ENCODE measurements at regions not wholly inside any gene's neighbourhood (a gene's known extent, or its start where the extent isn't known, plus 50 kb on each side); places are given as distances from the start of the nearest gene placed in this dataset.

DNA sequence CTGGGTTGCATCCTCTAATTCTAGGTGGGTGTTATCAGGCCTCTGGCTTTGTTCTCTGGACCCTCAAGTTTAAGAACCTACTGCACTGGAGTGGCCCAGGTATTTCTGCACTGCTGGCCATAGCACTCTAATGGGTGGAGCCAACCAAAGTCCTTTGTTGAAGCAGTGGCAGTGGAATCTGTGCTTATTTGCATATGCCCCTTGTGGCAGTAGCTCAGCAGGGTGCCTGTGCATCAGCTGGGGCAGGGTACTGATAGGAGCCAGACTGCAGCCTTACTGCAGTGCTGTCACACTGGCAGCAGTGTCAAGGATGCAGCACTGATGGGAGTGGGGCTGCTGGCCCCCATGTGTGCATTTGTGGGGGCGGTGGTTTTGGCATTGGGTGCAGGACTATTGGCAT lies 660.6 kb downstream of the LRRIQ3 start:
- Histone ChIP-seq H3K27me3 (ENCODE audit: insufficient read depth, low read length, poor library complexity) (no peaks in the 10 kb centered on the region), H3K9ac (ENCODE audit: low read depth, low read length) (no peak overlapping the region), H2AFZ (ENCODE audit: low read depth, low read length) (no peak overlapping the region), H3K4me3 (ENCODE audit: low read depth in 1 of 2, low read length in 2 of 2) (no peak overlapping the region), H3K4me2 (ENCODE audit: insufficient read depth, low read length) (no peak overlapping the region), H3K36me3 (ENCODE audit: insufficient read depth, low read length) (no peaks in the 10 kb centered on the region), H3K27ac (ENCODE audit: low read length) (no peak overlapping the region), H4K20me1 (ENCODE audit: insufficient read depth, low read length) (no peaks in the 10 kb centered on the region), H3K9me3 (ENCODE audit: insufficient read depth, low read length, severe bottlenecking) (no peaks in the 10 kb centered on the region), H3K79me2 (ENCODE audit: insufficient read depth, low read length) (no peaks in the 10 kb centered on the region), H3K4me1 (ENCODE audit: insufficient read depth, low read length) (no peaks in the 10 kb centered on the region)
- DNase-seq = no peak
- ATAC-seq (ENCODE audit: insufficient read depth, low read depth) = no peak
- no peak for TF ChIP-seq EZH2 (IDR thresholded peaks at IDR 0.05; ENCODE audit: borderline replicate concordance, low read depth, low read length, severe bottlenecking)
- TF ChIP-seq, protein P1, sequence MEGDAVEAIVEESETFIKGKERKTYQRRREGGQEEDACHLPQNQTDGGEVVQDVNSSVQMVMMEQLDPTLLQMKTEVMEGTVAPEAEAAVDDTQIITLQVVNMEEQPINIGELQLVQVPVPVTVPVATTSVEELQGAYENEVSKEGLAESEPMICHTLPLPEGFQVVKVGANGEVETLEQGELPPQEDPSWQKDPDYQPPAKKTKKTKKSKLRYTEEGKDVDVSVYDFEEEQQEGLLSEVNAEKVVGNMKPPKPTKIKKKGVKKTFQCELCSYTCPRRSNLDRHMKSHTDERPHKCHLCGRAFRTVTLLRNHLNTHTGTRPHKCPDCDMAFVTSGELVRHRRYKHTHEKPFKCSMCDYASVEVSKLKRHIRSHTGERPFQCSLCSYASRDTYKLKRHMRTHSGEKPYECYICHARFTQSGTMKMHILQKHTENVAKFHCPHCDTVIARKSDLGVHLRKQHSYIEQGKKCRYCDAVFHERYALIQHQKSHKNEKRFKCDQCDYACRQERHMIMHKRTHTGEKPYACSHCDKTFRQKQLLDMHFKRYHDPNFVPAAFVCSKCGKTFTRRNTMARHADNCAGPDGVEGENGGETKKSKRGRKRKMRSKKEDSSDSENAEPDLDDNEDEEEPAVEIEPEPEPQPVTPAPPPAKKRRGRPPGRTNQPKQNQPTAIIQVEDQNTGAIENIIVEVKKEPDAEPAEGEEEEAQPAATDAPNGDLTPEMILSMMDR (IDR thresholded peaks at IDR 0.05; ENCODE audit: borderline replicate concordance, extremely low read depth, low read length, poor library complexity, severe bottlenecking) = no peak

DNA sequence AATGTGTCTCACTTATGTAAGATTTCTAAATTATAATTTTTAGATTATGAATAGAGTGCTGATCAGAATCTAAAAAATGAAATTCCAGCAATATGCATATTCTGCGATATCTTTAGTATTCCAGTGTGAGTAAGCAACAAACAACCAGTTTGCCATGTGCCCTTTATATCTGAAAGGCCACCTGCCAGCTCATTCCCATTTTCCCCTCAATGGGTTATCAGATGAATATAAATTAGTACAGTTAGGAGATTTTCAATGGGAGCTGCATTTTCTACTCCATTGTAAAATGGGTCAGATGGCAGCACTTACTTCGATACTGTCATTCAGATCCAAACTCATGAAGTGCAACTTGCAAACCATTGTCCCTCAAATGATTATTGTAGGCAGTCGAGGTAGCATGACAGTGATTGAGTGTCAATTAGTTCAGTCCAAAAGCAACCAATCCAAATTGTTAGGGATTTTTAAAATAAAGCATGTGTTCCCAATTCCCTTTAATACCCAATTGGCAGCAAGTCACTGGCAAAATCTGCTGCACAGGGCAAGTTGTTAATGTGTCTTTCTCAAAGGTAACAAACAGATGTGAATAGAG lies 680.3 kb downstream of the LRRIQ3 start:
- Histone ChIP-seq H3K79me2 (ENCODE audit: insufficient read depth, low read length) (no peaks in the 10 kb centered on the region), H4K20me1 (ENCODE audit: insufficient read depth, low read length) (no peaks in the 10 kb centered on the region), H2AFZ (ENCODE audit: low read depth, low read length) (no peak overlapping the region), H3K4me3 (ENCODE audit: low read depth in 1 of 2, low read length in 2 of 2) (no peak overlapping the region), H3K9me3 (ENCODE audit: insufficient read depth, low read length, severe bottlenecking) (no peaks in the 10 kb centered on the region), H3K27ac (ENCODE audit: low read length) (no peak overlapping the region), H3K36me3 (ENCODE audit: insufficient read depth, low read length) (no peaks in the 10 kb centered on the region), H3K4me1 (ENCODE audit: insufficient read depth, low read length) (no peaks in the 10 kb centered on the region), H3K27me3 (ENCODE audit: insufficient read depth, low read length, poor library complexity) (no peaks in the 10 kb centered on the region), H3K4me2 (ENCODE audit: insufficient read depth, low read length) (no peak overlapping the region), H3K9ac (ENCODE audit: low read depth, low read length) (no peak overlapping the region)
- ATAC-seq (ENCODE audit: insufficient read depth, low read depth) (no peak), DNase-seq (no peak)
- TF ChIP-seq EZH2 (IDR thresholded peaks at IDR 0.05; ENCODE audit: borderline replicate concordance, low read depth, low read length, severe bottlenecking) = no peak
- TF ChIP-seq, protein P1 (IDR thresholded peaks at IDR 0.05; ENCODE audit: borderline replicate concordance, extremely low read depth, low read length, poor library complexity, severe bottlenecking) = no peak

DNA sequence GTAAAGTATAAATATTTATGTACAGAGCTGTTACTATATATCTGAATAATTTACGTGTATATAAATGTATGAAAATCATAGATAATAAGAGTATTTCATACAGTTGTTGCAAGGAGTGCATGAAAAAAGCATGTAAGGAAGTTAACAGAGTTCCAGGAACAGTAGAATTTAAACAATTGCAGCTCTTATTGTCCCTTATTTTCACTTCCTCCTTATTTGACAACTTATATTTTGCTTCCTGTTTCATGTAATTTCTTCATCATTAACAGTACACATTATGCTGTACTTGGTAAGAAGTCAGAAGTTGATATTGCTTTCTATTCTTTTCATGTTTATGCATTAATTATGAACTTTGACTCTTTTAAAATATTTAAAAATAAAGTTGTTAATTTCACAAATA lies 681.5 kb downstream of the LRRIQ3 start:
- no peak for DNase-seq
- ATAC-seq (ENCODE audit: insufficient read depth, low read depth) = no peak
- Histone ChIP-seq H3K79me2 (ENCODE audit: insufficient read depth, low read length) (no peaks in the 10 kb centered on the region), H3K27me3 (ENCODE audit: insufficient read depth, low read length, poor library complexity) (no peaks in the 10 kb centered on the region), H3K4me1 (ENCODE audit: insufficient read depth, low read length) (no peaks in the 10 kb centered on the region), H3K36me3 (ENCODE audit: insufficient read depth, low read length) (no peaks in the 10 kb centered on the region), H2AFZ (ENCODE audit: low read depth, low read length) (no peak overlapping the region), H3K9ac (ENCODE audit: low read depth, low read length) (no peak overlapping the region), H3K4me3 (ENCODE audit: low read depth in 1 of 2, low read length in 2 of 2) (no peak overlapping the region), H3K27ac (ENCODE audit: low read length) (no peak overlapping the region), H3K9me3 (ENCODE audit: insufficient read depth, low read length, severe bottlenecking) (no peaks in the 10 kb centered on the region), H4K20me1 (ENCODE audit: insufficient read depth, low read length) (no peaks in the 10 kb centered on the region), H3K4me2 (ENCODE audit: insufficient read depth, low read length) (no peak overlapping the region)
- TF ChIP-seq, protein P1 (IDR thresholded peaks at IDR 0.05; ENCODE audit: borderline replicate concordance, extremely low read depth, low read length, poor library complexity, severe bottlenecking) = no peak
- no peak for TF ChIP-seq EZH2 (IDR thresholded peaks at IDR 0.05; ENCODE audit: borderline replicate concordance, low read depth, low read length, severe bottlenecking)

DNA sequence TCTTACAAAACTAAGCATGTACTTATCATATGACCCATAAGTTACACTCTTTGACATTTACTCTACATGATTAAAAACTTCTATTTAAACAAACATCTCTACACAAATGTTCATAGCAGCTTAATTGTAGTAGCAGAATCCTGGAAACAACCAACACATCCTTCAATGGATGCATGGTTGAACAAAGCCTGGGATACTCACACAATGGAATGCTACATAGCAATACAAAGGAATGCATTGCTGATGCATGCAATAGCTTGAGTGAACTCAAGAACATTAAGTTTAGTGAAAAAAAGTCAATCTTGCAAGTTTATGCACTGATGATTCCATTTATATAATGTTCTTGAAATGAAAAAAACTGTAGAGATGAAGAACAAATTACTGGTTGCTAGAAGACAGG lies 686.9 kb downstream of the LRRIQ3 start:
- no peaks in the 10 kb centered on the region for H3K4me1 ChIP-seq (ENCODE audit: insufficient read depth, low read length)
- no peak overlapping the region for H2AFZ ChIP-seq (ENCODE audit: low read depth, low read length)
- no peak overlapping the region for H3K27ac ChIP-seq (ENCODE audit: low read length)
- ATAC-seq (ENCODE audit: insufficient read depth, low read depth) = no peak
- H3K27me3 ChIP-seq (ENCODE audit: insufficient read depth, low read length, poor library complexity) = no peaks in the 10 kb centered on the region
- no peak for DNase-seq
- no peaks in the 10 kb centered on the region for H4K20me1 ChIP-seq (ENCODE audit: insufficient read depth, low read length)
- H3K9me3 ChIP-seq (ENCODE audit: insufficient read depth, low read length, severe bottlenecking) = no peaks in the 10 kb centered on the region
- no peaks in the 10 kb centered on the region for H3K36me3 ChIP-seq (ENCODE audit: insufficient read depth, low read length)
- no peak overlapping the region for H3K4me2 ChIP-seq (ENCODE audit: insufficient read depth, low read length)
- no peak overlapping the region for H3K9ac ChIP-seq (ENCODE audit: low read depth, low read length)
- H3K4me3 ChIP-seq (ENCODE audit: low read depth in 1 of 2, low read length in 2 of 2) = no peak overlapping the region
- TF ChIP-seq, protein P1 (IDR thresholded peaks at IDR 0.05; ENCODE audit: borderline replicate concordance, extremely low read depth, low read length, poor library complexity, severe bottlenecking) = no peak
- TF ChIP-seq EZH2 (IDR thresholded peaks at IDR 0.05; ENCODE audit: borderline replicate concordance, low read depth, low read length, severe bottlenecking) = no peak
- H3K79me2 ChIP-seq (ENCODE audit: insufficient read depth, low read length) = no peaks in the 10 kb centered on the region
